Lung (tissue), 11 donors: ENCODE measurements at regions not wholly inside any gene's neighbourhood (a gene's known extent, or its start where the extent isn't known, plus 50 kb on each side); places are given as distances from the start of the nearest gene placed in this dataset.
A peak's percentile ranks its signal among the peaks of the same experiment; 100 is the strongest.

ENCODE experiments used
- ATAC-seq: fragments of 200-7000 bp; cut with Tn5 transposase; one replicate; pipeline ENCODE4 v1.9.1; 2020; ENCODE audit warnings: moderate number of reproducible peaks; ENCODE audit not compliant: insufficient read depth, low FRiP score
- DNase-seq, 3 donors: peaks; one replicate each; pipeline ENCODE4 v3.0.0-alpha.2; 2013 to 2017
- H3K27ac ChIP-seq, 2 donors: one replicate each; pipeline ENCODE4 v1.5.1; 2013; ENCODE audit warnings: mild to moderate bottlenecking in 2 of 2, moderate library complexity in 2 of 2, control low read depth in 1 of 2, inconsistent platforms in 1 of 2, low read depth in 1 of 2, low read length in 1 of 2
- H3K27me3 ChIP-seq, 3 donors: one replicate each; pipeline ENCODE4 v1.5.1; 2013; ENCODE audit warnings: low read length in 2 of 3; ENCODE audit not compliant: control insufficient read depth in 3 of 3, insufficient read depth in 3 of 3
- H3K36me3 ChIP-seq, 4 donors: one replicate each; pipeline ENCODE4 v1.5.1; 2013; ENCODE audit warnings: low read length in 4 of 4, mild to moderate bottlenecking in 1 of 4, moderate library complexity in 1 of 4; ENCODE audit not compliant: control insufficient read depth in 4 of 4, insufficient read depth in 4 of 4
- H3K4me1 ChIP-seq, 5 donors: one replicate each; pipeline ENCODE4 v1.5.1; 2013; ENCODE audit warnings: low read length in 5 of 5, mild to moderate bottlenecking in 2 of 5, moderate library complexity in 1 of 5; ENCODE audit not compliant: control insufficient read depth in 5 of 5, insufficient read depth in 5 of 5
- H3K4me3 ChIP-seq: one replicate; pipeline ENCODE4 v1.5.1; 2013; ENCODE audit warnings: mild to moderate bottlenecking, control low read depth, moderate library complexity
- H3K9ac ChIP-seq, 2 donors: one replicate each; pipeline ENCODE4 v1.5.1; 2013; ENCODE audit warnings: low read length in 2 of 2, control low read depth in 1 of 2; ENCODE audit not compliant: insufficient read depth in 1 of 2
- H3K9me3 ChIP-seq, 4 donors: one replicate each; pipeline ENCODE4 v1.5.1; 2013; ENCODE audit warnings: low read length in 3 of 4, mild to moderate bottlenecking in 1 of 4, moderate library complexity in 1 of 4; ENCODE audit not compliant: control insufficient read depth in 4 of 4, insufficient read depth in 3 of 4
- WGBS, 2 donors: extraction: QIAGEN DNeasy Blood & Tissue Kit; methylation state at CpG; one replicate each; pipeline ENCODE4 v1.1.7; 2013; 5-methylcytosine and 5-hydroxymethylcytosine counted together
- TF ChIP-seq, protein P1 (sequence below): IDR thresholded peaks from 2 replicates; pipeline ENCODE4 v1.5.1; 2012; ENCODE audit warnings: mild to moderate bottlenecking; ENCODE audit errors: control extremely low read depth, extremely low read depth
- donor health status: control.
- donor health status: control.
- donor health status: Bipolar disorder and iron deficiency.
- donor health status: healthy.
- donor health status: DM: yes; HTN: yes; CAD: no.

DNA sequence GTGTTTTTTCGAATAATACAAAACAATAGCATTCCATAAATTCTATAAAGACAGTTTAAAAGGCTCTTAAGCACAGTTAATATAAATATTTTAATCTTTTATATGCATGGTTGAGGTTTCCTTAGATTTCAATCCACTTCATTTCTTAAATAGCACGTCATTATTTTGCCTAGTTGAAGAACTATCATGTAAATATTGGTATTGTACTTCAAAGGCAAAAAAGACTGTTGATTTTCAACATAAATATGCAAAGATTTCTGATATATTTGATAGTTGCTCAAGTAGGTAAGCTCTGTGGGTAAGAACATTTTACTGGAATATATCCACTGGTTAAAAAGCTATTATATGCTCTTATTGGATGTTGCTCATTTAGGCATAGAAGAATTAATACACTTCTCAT is 458.6 kb downstream of the NR2F1-AS1 start:
- Histone ChIP-seq H3K9me3 (no peaks in the 10 kb centered on the region), H3K27ac (no peak overlapping the region), H3K36me3 (no peaks in the 10 kb centered on the region), H3K27me3 (no peaks in the 10 kb centered on the region), H3K4me1 (peaks cover 0 to 26% (median 0%) of the 10 kb centered on the region in 5 donors), H3K4me3 (no peak overlapping the region), H3K9ac (no peak overlapping the region)
- ATAC-seq: no peak
- TF ChIP-seq, protein P1, sequence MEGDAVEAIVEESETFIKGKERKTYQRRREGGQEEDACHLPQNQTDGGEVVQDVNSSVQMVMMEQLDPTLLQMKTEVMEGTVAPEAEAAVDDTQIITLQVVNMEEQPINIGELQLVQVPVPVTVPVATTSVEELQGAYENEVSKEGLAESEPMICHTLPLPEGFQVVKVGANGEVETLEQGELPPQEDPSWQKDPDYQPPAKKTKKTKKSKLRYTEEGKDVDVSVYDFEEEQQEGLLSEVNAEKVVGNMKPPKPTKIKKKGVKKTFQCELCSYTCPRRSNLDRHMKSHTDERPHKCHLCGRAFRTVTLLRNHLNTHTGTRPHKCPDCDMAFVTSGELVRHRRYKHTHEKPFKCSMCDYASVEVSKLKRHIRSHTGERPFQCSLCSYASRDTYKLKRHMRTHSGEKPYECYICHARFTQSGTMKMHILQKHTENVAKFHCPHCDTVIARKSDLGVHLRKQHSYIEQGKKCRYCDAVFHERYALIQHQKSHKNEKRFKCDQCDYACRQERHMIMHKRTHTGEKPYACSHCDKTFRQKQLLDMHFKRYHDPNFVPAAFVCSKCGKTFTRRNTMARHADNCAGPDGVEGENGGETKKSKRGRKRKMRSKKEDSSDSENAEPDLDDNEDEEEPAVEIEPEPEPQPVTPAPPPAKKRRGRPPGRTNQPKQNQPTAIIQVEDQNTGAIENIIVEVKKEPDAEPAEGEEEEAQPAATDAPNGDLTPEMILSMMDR: no peak
- peak in 2 of 3 donors; percentile 72 to 80 for DNase-seq
- WGBS, 2 donors: 39 to 65% methylated on average over 2 of the region's 2 CpGs

DNA sequence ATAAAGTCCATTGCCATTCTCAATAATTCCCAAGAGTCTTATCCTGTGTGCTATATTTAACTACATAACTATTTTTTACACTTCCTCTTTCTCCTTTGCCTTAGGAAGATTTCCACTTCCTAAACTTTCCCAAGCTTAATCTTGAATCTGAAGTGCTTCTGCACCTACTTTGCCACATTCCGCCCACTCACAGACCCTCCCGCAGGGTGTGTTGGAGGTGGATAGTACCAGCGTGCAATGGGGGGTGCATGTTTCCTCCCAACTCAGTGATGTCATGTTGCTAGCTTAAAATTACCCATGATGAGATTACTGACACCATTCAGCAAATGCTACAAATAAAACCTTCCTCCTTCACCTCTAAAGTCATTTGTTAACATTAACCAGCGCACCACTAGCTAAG is 460.2 kb downstream of the NR2F1-AS1 start:
- peak in 1 of 3 donors; percentile 14 for DNase-seq
- Histone ChIP-seq H3K9me3 (no peaks in the 10 kb centered on the region), H3K27ac (no peak overlapping the region), H3K4me3 (no peak overlapping the region), H3K36me3 (no peaks in the 10 kb centered on the region), H3K4me1 (peaks cover 0 to 18% (median 0%) of the 10 kb centered on the region in 5 donors), H3K27me3 (no peaks in the 10 kb centered on the region), H3K9ac (no peak overlapping the region)
- WGBS, 2 donors: 76 to 89% methylated on average over 4 of the region's 4 CpGs
- TF ChIP-seq, protein P1: no peak
- ATAC-seq: no peak

DNA sequence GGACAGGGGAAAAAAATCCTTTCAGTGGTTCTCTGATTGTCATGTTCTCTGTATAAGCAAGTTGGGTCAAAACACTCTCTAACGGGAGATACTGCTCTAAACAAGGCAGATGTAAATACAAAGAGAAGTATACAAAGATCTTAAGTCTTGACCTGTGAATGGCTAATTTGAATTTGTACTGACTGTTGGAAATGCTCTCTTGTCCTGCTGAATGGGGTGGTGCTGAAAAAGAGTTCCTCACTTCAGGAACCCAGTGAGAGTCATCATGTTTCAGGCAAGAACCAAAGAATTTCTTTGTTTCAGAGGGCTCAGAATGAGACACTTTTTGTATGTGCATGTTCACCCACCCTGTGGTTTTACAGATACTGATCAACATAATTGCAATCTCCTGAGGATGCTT is 461.0 kb downstream of the NR2F1-AS1 start:
- WGBS, 2 donors: 81 to 87% methylated on average over 1 of the region's 1 CpG
- ATAC-seq (no peak), DNase-seq (no peak)
- TF ChIP-seq, protein P1: no peak
- H3K27ac ChIP-seq: no peak overlapping the region
- no peak overlapping the region for H3K9ac ChIP-seq
- no peaks in the 10 kb centered on the region for H3K27me3 ChIP-seq
- no peaks in the 10 kb centered on the region for H3K9me3 ChIP-seq
- H3K36me3 ChIP-seq: no peaks in the 10 kb centered on the region
- peaks cover 0 to 18% (median 0%) of the 10 kb centered on the region in 5 donors for H3K4me1 ChIP-seq
- no peak overlapping the region for H3K4me3 ChIP-seq
